Osteoblast (primary cell): ENCODE measurements at regions not wholly inside any gene's neighbourhood (a gene's known extent, or its start where the extent isn't known, plus 50 kb on each side); places are given as distances from the start of the nearest gene placed in this dataset.
"Not testable (repeated sequence)": the region's sequence is repeated elsewhere in the genome, so short reads cannot be mapped to it uniquely, and the experiment has no call there.

ENCODE experiments used
- DNase-seq: peaks from one replicate; pipeline ENCODE4 v3.0.0; 2011; ENCODE audit warnings: low spot score, mixed read lengths; ENCODE audit not compliant: insufficient read length; ENCODE audit errors: missing footprints
- H2AFZ ChIP-seq: 2 replicates; pipeline ENCODE4 v1.6.0; 2011; ENCODE audit warnings: mild to moderate bottlenecking, low read length
- H3K27ac ChIP-seq: 2 replicates; pipeline ENCODE4 v1.5.1; 2011; ENCODE audit warnings: mild to moderate bottlenecking, low read depth, low read length, moderate library complexity
- H3K27me3 ChIP-seq: 2 replicates; pipeline ENCODE4 v1.6.0; 2012; ENCODE audit warnings: mild to moderate bottlenecking, control low read depth, inconsistent platforms, low read length, moderate library complexity; ENCODE audit not compliant: insufficient read depth
- H3K36me3 ChIP-seq: 2 replicates; pipeline ENCODE4 v1.5.1; 2011; ENCODE audit warnings: mild to moderate bottlenecking, low read length, control low read depth, moderate library complexity; ENCODE audit not compliant: insufficient read depth
- H3K4me1 ChIP-seq: 2 replicates; pipeline ENCODE4 v1.5.1; 2011; ENCODE audit warnings: mild to moderate bottlenecking, low read length, control low read depth, moderate library complexity; ENCODE audit not compliant: insufficient read depth
- H3K4me2 ChIP-seq: 2 replicates; pipeline ENCODE4 v1.6.0; 2011; ENCODE audit warnings: mild to moderate bottlenecking, low read length; ENCODE audit not compliant: insufficient read depth
- H3K4me3 ChIP-seq: fragments of 200-600 bp; sonication (generic); 3 replicates; pipeline ENCODE4 v1.5.1; 2012; ENCODE audit warnings: mild to moderate bottlenecking, low read length, inconsistent platforms; ENCODE audit not compliant: insufficient read depth
- H3K79me2 ChIP-seq: 2 replicates; pipeline ENCODE4 v1.6.0; 2012; ENCODE audit warnings: mild to moderate bottlenecking, low read length, control low read depth, inconsistent platforms; ENCODE audit not compliant: insufficient read depth
- H3K9me3 ChIP-seq: 2 replicates; pipeline ENCODE4 v1.5.1; 2011; ENCODE audit warnings: low read depth, low read length, control low read depth
- H4K20me1 ChIP-seq: 2 replicates; pipeline ENCODE4 v1.6.0; 2012; ENCODE audit warnings: mild to moderate bottlenecking, low read length, control low read depth; ENCODE audit not compliant: insufficient read depth
- TF ChIP-seq, protein P1 (sequence below): IDR thresholded peaks from 2 replicates; pipeline ENCODE4 v1.5.1; 2011; ENCODE audit warnings: mild to moderate bottlenecking, low read depth, low read length, moderate library complexity; ENCODE audit errors: extremely low read depth

DNA sequence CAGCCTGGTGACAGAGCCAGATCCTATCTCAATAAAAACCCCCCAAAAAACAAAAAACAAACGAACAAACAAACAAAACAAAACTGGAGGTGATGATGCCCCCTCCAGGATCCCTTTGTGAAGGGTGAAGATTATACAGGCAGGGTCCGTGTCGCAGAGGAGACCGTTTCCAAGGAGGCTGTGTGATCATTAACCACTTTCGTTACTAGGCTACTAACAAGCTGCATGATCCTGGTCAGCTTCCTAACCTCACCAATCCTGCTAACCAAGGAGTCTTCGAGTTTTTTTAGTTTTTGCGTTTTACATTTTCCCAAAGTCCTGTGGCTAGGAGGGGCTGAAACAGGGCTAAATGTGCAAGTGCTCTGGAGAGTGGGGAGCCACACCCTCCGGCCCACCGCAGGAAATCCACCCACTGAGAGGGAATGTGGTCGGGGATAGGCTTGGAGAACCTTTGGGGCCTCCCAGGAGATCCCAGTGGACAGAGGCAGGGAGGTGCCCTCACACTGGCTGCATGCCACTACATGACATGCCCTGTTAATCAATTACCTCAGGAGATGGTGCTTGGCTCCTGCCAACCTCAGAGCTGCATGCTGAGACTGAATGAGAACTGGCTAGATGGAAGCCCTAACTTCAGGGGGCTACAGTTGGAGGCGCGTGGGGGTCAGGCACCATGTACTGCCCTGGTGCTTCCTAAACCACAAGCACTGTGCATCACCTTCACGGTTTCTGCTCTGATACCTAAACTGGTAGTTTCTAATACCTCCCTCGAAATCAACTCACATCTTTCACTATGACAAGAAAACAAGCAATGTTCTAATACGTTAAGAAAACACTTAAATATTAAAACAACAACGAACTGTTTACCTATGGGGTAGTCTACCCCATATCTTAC, 67.5 kb upstream of the RGPD5 start:
- Histone ChIP-seq H3K79me2 (no peaks in the 10 kb centered on the region), H4K20me1 (no peaks in the 10 kb centered on the region), H3K4me2 (no peak overlapping the region)

DNA sequence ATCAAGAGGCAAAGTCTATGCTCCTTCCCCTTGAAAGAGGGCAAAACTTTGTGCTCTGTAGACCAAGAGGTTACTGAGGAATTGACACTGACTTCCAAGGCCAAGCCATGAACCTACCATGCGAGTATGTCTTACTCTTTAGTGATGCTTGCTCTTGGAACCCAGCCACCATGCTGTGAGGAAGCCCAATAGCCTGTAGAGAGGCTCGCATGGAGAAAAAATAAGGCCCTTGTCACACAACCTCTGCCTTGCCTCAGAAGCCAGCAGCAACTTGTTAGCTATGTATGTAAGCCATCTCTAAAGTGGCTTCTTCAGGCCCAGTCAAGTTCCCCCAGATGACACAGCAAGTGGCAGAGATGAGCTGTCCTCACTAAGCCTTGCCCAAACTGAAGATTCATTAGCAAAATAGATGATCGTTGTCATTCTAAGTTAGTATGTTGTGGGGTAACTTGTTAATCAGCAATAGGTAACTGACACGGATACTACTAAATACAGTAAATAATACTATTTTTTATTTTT, 66.1 kb upstream of the RGPD5 start:
- no peak overlapping the region for H3K27ac ChIP-seq
- no peaks in the 10 kb centered on the region for H3K36me3 ChIP-seq
- DNase-seq, result no peak
- no peaks in the 10 kb centered on the region for H3K4me1 ChIP-seq
- no peak overlapping the region for H3K4me3 ChIP-seq
- no peak overlapping the region for H3K4me2 ChIP-seq
- peaks cover 25% of the 10 kb centered on the region for H3K27me3 ChIP-seq
- H3K9me3 ChIP-seq, result peaks cover 3% of the 10 kb centered on the region
- H3K79me2 ChIP-seq, result no peaks in the 10 kb centered on the region
- no peaks in the 10 kb centered on the region for H4K20me1 ChIP-seq
- H2AFZ ChIP-seq, result no peak overlapping the region
- TF ChIP-seq, protein P1, sequence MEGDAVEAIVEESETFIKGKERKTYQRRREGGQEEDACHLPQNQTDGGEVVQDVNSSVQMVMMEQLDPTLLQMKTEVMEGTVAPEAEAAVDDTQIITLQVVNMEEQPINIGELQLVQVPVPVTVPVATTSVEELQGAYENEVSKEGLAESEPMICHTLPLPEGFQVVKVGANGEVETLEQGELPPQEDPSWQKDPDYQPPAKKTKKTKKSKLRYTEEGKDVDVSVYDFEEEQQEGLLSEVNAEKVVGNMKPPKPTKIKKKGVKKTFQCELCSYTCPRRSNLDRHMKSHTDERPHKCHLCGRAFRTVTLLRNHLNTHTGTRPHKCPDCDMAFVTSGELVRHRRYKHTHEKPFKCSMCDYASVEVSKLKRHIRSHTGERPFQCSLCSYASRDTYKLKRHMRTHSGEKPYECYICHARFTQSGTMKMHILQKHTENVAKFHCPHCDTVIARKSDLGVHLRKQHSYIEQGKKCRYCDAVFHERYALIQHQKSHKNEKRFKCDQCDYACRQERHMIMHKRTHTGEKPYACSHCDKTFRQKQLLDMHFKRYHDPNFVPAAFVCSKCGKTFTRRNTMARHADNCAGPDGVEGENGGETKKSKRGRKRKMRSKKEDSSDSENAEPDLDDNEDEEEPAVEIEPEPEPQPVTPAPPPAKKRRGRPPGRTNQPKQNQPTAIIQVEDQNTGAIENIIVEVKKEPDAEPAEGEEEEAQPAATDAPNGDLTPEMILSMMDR, result no peak

More for the DNA sequence above, 67.5 kb upstream of the RGPD5 start:
- Histone ChIP-seq H2AFZ (no peak overlapping the region), H3K27ac (no peak overlapping the region), H3K4me1 (no peaks in the 10 kb centered on the region), H3K4me3 (no peak overlapping the region), H3K27me3 (peaks cover 21% of the 10 kb centered on the region), H3K9me3 (peaks cover 3% of the 10 kb centered on the region), H3K36me3 (no peaks in the 10 kb centered on the region)
- DNase-seq, result no peak
- TF ChIP-seq, protein P1, result no peak

- not testable (repeated sequence) for H3K27me3 ChIP-seq
Observed at GRCh38 chr2:109733746-109734145, 60.4 kb upstream of the RGPD5 start.

DNA sequence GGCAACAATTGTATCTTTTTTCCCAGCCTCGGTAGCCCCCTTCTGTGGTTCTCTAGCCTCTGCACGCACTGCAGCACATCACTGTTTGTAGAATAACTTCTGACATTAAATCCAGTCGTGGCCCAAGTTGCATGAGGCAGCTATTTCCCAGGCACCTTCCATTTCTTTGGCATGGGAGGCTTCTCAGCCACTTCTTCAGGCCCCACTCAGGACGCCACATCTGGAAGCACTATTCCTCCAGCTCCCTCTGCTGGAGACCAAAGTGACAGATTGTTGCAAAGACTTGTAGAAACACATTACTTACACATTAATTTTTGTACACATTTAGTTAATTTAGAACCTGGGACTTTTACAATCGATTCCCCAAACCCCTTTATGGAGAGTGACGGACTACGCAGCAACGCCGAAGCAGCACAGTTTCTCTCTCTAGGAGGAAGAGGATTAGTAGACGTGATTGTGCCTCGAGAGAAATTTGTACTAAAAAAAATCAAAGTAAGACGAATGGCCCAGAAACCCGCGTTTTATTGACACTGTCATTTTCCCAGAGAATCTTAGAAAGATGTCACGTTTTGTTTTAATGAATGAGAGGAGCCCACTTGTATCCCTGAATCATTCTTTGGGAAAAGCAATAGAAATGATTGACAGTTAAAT, 57.8 kb upstream of the RGPD5 start:
- Histone ChIP-seq H3K79me2 (no peaks in the 10 kb centered on the region), H3K4me1 (peaks cover 2% of the 10 kb centered on the region), H4K20me1 (no peaks in the 10 kb centered on the region), H3K4me2 (peak overlapping the region; percentile 68), H3K4me3 (peak overlapping the region; percentile 43), H3K9me3 (no peaks in the 10 kb centered on the region), H3K27ac (no peak overlapping the region), H2AFZ (peak overlapping the region; percentile 80), H3K27me3 (peaks cover 9% of the 10 kb centered on the region), H3K36me3 (no peaks in the 10 kb centered on the region)
- TF ChIP-seq, protein P1, result peak; percentile 77
- DNase-seq, result peak; percentile 78

More at GRCh38 chr2:109733746-109734145, 60.4 kb upstream of the RGPD5 start:
- not testable (repeated sequence) for H2AFZ ChIP-seq, H3K4me1 ChIP-seq, H3K36me3 ChIP-seq, H3K27ac ChIP-seq, H3K4me2 ChIP-seq, H4K20me1 ChIP-seq, H3K79me2 ChIP-seq, DNase-seq, H3K9me3 ChIP-seq, H3K4me3 ChIP-seq
